Liver (tissue), 8 donors: ENCODE measurements at regions not wholly inside any gene's neighbourhood (a gene's known extent, or its start where the extent isn't known, plus 50 kb on each side); places are given as distances from the start of the nearest gene placed in this dataset.

Experiments used
- DNase-seq: peaks from one replicate; pipeline ENCODE4 v3.0.0-alpha.2; 2017; ENCODE audit warnings: low spot score
- H3K27ac ChIP-seq, 2 donors: one replicate each; pipeline ENCODE4 v1.7.0; 2013; ENCODE audit warnings: inconsistent platforms in 2 of 2, low read length in 2 of 2, control low read depth in 1 of 2, low read depth in 1 of 2, mild to moderate bottlenecking in 1 of 2
- H3K27me3 ChIP-seq, 4 donors: one replicate each; pipeline versions ENCODE4 v1.6.1 to v1.7.0; 2013; ENCODE audit warnings: low read length in 3 of 4, inconsistent platforms in 1 of 4, mild to moderate bottlenecking in 1 of 4, moderate library complexity in 1 of 4; ENCODE audit not compliant: control insufficient read depth in 4 of 4, insufficient read depth in 4 of 4
- H3K36me3 ChIP-seq, 4 donors: one replicate each; pipeline versions ENCODE4 v1.6.1 to v1.7.0; 2013; ENCODE audit warnings: low read length in 3 of 4, mild to moderate bottlenecking in 3 of 4, low read depth in 1 of 4, moderate library complexity in 1 of 4; ENCODE audit not compliant: control insufficient read depth in 4 of 4, insufficient read depth in 3 of 4
- H3K4me1 ChIP-seq, 4 donors: one replicate each; pipeline versions ENCODE4 v1.6.1 to v1.7.0; 2013; ENCODE audit warnings: low read length in 3 of 4, mild to moderate bottlenecking in 3 of 4, moderate library complexity in 1 of 4; ENCODE audit not compliant: control insufficient read depth in 4 of 4, insufficient read depth in 4 of 4
- H3K4me3 ChIP-seq, 3 donors: one replicate each; pipeline versions ENCODE4 v1.6.1 to v1.7.0; 2013; ENCODE audit warnings: low read length in 3 of 3, control low read depth in 1 of 3, low read depth in 1 of 3, mild to moderate bottlenecking in 1 of 3
- H3K9ac ChIP-seq, 2 donors: one replicate each; pipeline ENCODE4 v1.7.0; 2013; ENCODE audit warnings: low read length in 2 of 2, mild to moderate bottlenecking in 2 of 2, moderate library complexity in 2 of 2, control low read depth in 1 of 2, low read depth in 1 of 2
- H3K9me3 ChIP-seq, 4 donors: one replicate each; pipeline versions ENCODE4 v1.6.1 to v1.7.0; 2013; ENCODE audit warnings: low read length in 3 of 4; ENCODE audit not compliant: control insufficient read depth in 4 of 4
- ATF3 ChIP-seq: IDR thresholded peaks from 2 replicates; pipeline ENCODE4 v1.6.1; 2016; ENCODE audit warnings: antibody characterized with exemption
- CTCF ChIP-seq: fragments of 150-350 bp; IDR thresholded peaks from 2 replicates; pipeline ENCODE4 v1.5.1; 2017; ENCODE audit warnings: improper control_type of control experiment, low read depth, low read length; ENCODE audit not compliant: missing input control
- EGR1 ChIP-seq, 2 donors: IDR thresholded peaks; 2 replicates each; pipeline ENCODE4 v1.6.1; 2016 to 2018; ENCODE audit warnings: antibody characterized with exemption in 2 of 2, low read depth in 2 of 2
- FOXA1 ChIP-seq: IDR thresholded peaks from 2 replicates; pipeline ENCODE4 v1.6.1; 2016; ENCODE audit warnings: antibody characterized with exemption
- FOXA2 ChIP-seq: IDR thresholded peaks from 2 replicates; pipeline ENCODE4 v1.6.1; 2016; ENCODE audit warnings: antibody characterized with exemption
- GABPA ChIP-seq, 2 donors: IDR thresholded peaks in 1 of 2; conservative IDR thresholded peaks in 1 of 2; 2 replicates each; pipeline ENCODE4 v1.6.1; 2016; ENCODE audit warnings: antibody characterized with exemption in 2 of 2, mild to moderate bottlenecking in 1 of 2, moderate library complexity in 1 of 2
- HNF4A ChIP-seq, 2 donors: conservative IDR thresholded peaks; 2 replicates each; pipeline ENCODE4 v1.6.1; 2016; ENCODE audit warnings: antibody characterized with exemption in 2 of 2, mild to moderate bottlenecking in 2 of 2
- JUND ChIP-seq, 2 donors: IDR thresholded peaks; 2 replicates each; pipeline ENCODE4 v1.6.1; 2016; ENCODE audit warnings: antibody characterized with exemption in 2 of 2
- MAX ChIP-seq: IDR thresholded peaks from 2 replicates; pipeline ENCODE4 v1.6.1; 2016; ENCODE audit warnings: antibody characterized with exemption
- NR2F2 ChIP-seq: IDR thresholded peaks from 2 replicates; pipeline ENCODE4 v1.6.1; 2016; ENCODE audit warnings: antibody characterized with exemption
- REST ChIP-seq: IDR thresholded peaks from 2 replicates; pipeline ENCODE4 v1.6.1; 2016; ENCODE audit warnings: antibody characterized with exemption, mild to moderate bottlenecking
- SP1 ChIP-seq: IDR thresholded peaks from 2 replicates; pipeline ENCODE4 v1.6.1; 2018; ENCODE audit warnings: antibody characterized with exemption, mild to moderate bottlenecking
- YY1 ChIP-seq: IDR thresholded peaks from 2 replicates; pipeline ENCODE4 v1.6.1; 2016; ENCODE audit warnings: antibody characterized with exemption, mild to moderate bottlenecking
- WGBS: extraction: QIAGEN DNeasy Blood & Tissue Kit; methylation state at CpG from one replicate; pipeline ENCODE4 v1.1.7; 2013; 5-methylcytosine and 5-hydroxymethylcytosine counted together
- donor health status: healthy.
- donor health status: healthy.
- donor health status: healthy.
- donor health status: healthy.
- donor health status: healthy.

GRCh38 chr14:56959121-56959520 lies 148.8 kb upstream of the OTX2 start:
- Histone ChIP-seq H3K27ac (no peak overlapping the region), H3K9ac (no peak overlapping the region), H3K4me3 (no peak overlapping the region), H3K27me3 (no peaks in the 10 kb centered on the region), H3K36me3 (no peaks in the 10 kb centered on the region), H3K4me1 (no peaks in the 10 kb centered on the region), H3K9me3 (no peaks in the 10 kb centered on the region)
- TF ChIP-seq MAX (no peak), HNF4A (conservative IDR thresholded peaks at IDR 0.05) (no peak), EGR1 (IDR thresholded peaks at IDR 0.05; ENCODE audit: low read depth in 2 of 2) (no peak), NR2F2 (no peak)
- DNase-seq = no peak

- 48% methylated on average over 2 of the region's 2 CpGs for WGBS
- Histone ChIP-seq H3K36me3 (no peaks in the 10 kb centered on the region), H3K9me3 (no peaks in the 10 kb centered on the region), H3K4me1 (no peaks in the 10 kb centered on the region), H3K9ac (no peak overlapping the region), H3K4me3 (no peak overlapping the region), H3K27me3 (peaks cover 0 to 2% (median 0%) of the 10 kb centered on the region in 4 donors), H3K27ac (no peak overlapping the region)
- no peak for DNase-seq
- no peak for TF ChIP-seq HNF4A (conservative IDR thresholded peaks at IDR 0.05)
- TF ChIP-seq NR2F2 = no peak
- TF ChIP-seq SP1 = no peak
- TF ChIP-seq JUND (IDR thresholded peaks at IDR 0.05) = no peak
- no peak for TF ChIP-seq YY1
- TF ChIP-seq FOXA1 = no peak
- TF ChIP-seq MAX = no peak
- no peak for TF ChIP-seq REST
- no peak for TF ChIP-seq CTCF
- TF ChIP-seq ATF3 = no peak
- TF ChIP-seq GABPA (IDR thresholded peaks at IDR 0.05 in 1 of 2, conservative IDR thresholded peaks at IDR 0.05 in 1 of 2) = no peak
- no peak for TF ChIP-seq FOXA2
These were observed 145.9 kb upstream of the OTX2 start for GRCh38 chr14:56956182-56956581.

GRCh38 chr14:56955745-56956144 lies 145.5 kb upstream of the OTX2 start:
- TF ChIP-seq GABPA (IDR thresholded peaks at IDR 0.05 in 1 of 2, conservative IDR thresholded peaks at IDR 0.05 in 1 of 2) = no peak
- Histone ChIP-seq H3K9ac (no peak overlapping the region), H3K27ac (no peak overlapping the region), H3K4me3 (no peak overlapping the region), H3K27me3 (peaks cover 0 to 2% (median 0%) of the 10 kb centered on the region in 4 donors), H3K4me1 (no peaks in the 10 kb centered on the region), H3K9me3 (no peaks in the 10 kb centered on the region), H3K36me3 (no peaks in the 10 kb centered on the region)
- 84% methylated on average over 3 of the region's 3 CpGs for WGBS
- no peak for DNase-seq
